ENCODE measurements at regions not wholly inside any gene's neighbourhood (a gene's known extent, or its start where the extent isn't known, plus 50 kb on each side); places are given as distances from the start of the nearest gene placed in this dataset.

GRCh38 chr5:109614301-109614700 lies 75.4 kb upstream of the MAN2A1 start:
- no peak for DNase-seq (ENCODE audit: low read depth)
- H3K4me3 ChIP-seq (replicated peaks; ENCODE audit: low read depth, low read length): no peak overlapping the region
- no peak for TF ChIP-seq CTCF (IDR thresholded peaks at IDR 0.05; ENCODE audit: low read length, missing control alignments)

GRCh38 chr5:109612278-109612905 lies 77.3 kb upstream of the MAN2A1 start:
- no peak for DNase-seq (ENCODE audit: low read depth)
- TF ChIP-seq CTCF (IDR thresholded peaks at IDR 0.05; ENCODE audit: low read length, missing control alignments): no peak
- no peak overlapping the region for H3K4me3 ChIP-seq (replicated peaks; ENCODE audit: low read depth, low read length)

GRCh38 chr5:109611505-109611904 lies 78.2 kb upstream of the MAN2A1 start:
- no peak for TF ChIP-seq CTCF (IDR thresholded peaks at IDR 0.05; ENCODE audit: low read length, missing control alignments)
- no peak overlapping the region for H3K4me3 ChIP-seq (replicated peaks; ENCODE audit: low read depth, low read length)

GRCh38 chr5:109611061-109611460 lies 78.7 kb upstream of the MAN2A1 start:
- no peak for TF ChIP-seq CTCF (IDR thresholded peaks at IDR 0.05; ENCODE audit: low read length, missing control alignments)
- no peak overlapping the region for H3K4me3 ChIP-seq (replicated peaks; ENCODE audit: low read depth, low read length)
- DNase-seq (ENCODE audit: low read depth): no peak

More at GRCh38 chr5:109611505-109611904, 78.2 kb upstream of the MAN2A1 start:
- DNase-seq (ENCODE audit: low read depth): no peak

- TF ChIP-seq CTCF (IDR thresholded peaks at IDR 0.05; ENCODE audit: low read length, missing control alignments): no peak
- no peak for DNase-seq (ENCODE audit: low read depth)
- no peak overlapping the region for H3K4me3 ChIP-seq (replicated peaks; ENCODE audit: low read depth, low read length)
Measured at GRCh38 chr5:109610581-109610980, 79.1 kb upstream of the MAN2A1 start.

GRCh38 chr5:109605207-109605730 lies 84.5 kb upstream of the MAN2A1 start:
- no peak for DNase-seq (ENCODE audit: low read depth)
- TF ChIP-seq CTCF (IDR thresholded peaks at IDR 0.05; ENCODE audit: low read length, missing control alignments): no peak
- H3K4me3 ChIP-seq (replicated peaks; ENCODE audit: low read depth, low read length): no peak overlapping the region

- no peak for DNase-seq (ENCODE audit: low read depth)
- H3K4me3 ChIP-seq (replicated peaks; ENCODE audit: low read depth, low read length): no peak overlapping the region
- TF ChIP-seq CTCF (IDR thresholded peaks at IDR 0.05; ENCODE audit: low read length, missing control alignments): no peak
Measured at GRCh38 chr5:109604758-109605157, 85.0 kb upstream of the MAN2A1 start.

Measured in fibroblast of pulmonary artery (primary cell).